SK-N-MC (cell line): ENCODE measurements at regions not wholly inside any gene's neighbourhood (a gene's known extent, or its start where the extent isn't known, plus 50 kb on each side); places are given as distances from the start of the nearest gene placed in this dataset.
"Not testable (repeated sequence)": the region's sequence is repeated elsewhere in the genome, so short reads cannot be mapped to it uniquely, and the experiment has no call there.

ENCODE experiments used
- DNase-seq: peaks from one replicate; pipeline ENCODE4 v3.0.0-alpha.2; 2011; ENCODE audit warnings: low read depth, low spot score
- H3K27ac ChIP-seq: fragments of 200-600 bp; sonication (generic); 2 replicates; pipeline ENCODE4 v1.5.1; 2016; ENCODE audit warnings: mixed run types
- H3K36me3 ChIP-seq: fragments of 200-600 bp; sonication (generic); 2 replicates; pipeline ENCODE4 v1.6.1; 2017; ENCODE audit warnings: antibody characterized with exemption, low read length, mixed read lengths; ENCODE audit not compliant: insufficient read depth
- H3K4me3 ChIP-seq: fragments of 200-600 bp; sonication (generic); 2 replicates; pipeline ENCODE4 v1.5.1; 2016
- H3K9ac ChIP-seq: fragments of 200-600 bp; sonication (generic); 2 replicates; pipeline ENCODE4 v1.8.0; 2017; ENCODE audit warnings: mixed run types, mixed read lengths; ENCODE audit not compliant: insufficient read length
- H3K9me3 ChIP-seq: fragments of 200-600 bp; sonication (generic); 2 replicates; pipeline ENCODE4 v1.6.1; 2017; ENCODE audit warnings: low read depth, mild to moderate bottlenecking, antibody characterized with exemption, low read length, moderate library complexity, mixed read lengths
- EZH2 ChIP-seq: fragments of 200-600 bp; sonication (generic); IDR thresholded peaks from one replicate; pipeline ENCODE4 v1.6.1; 2017; ENCODE audit warnings: antibody characterized with exemption
- FOXP2 ChIP-seq: optimal IDR thresholded peaks from 2 replicates; pipeline ENCODE3; 2011; ENCODE audit warnings: mild to moderate bottlenecking, moderate library complexity; ENCODE audit not compliant: insufficient read depth; ENCODE audit errors: extremely low read length, control extremely low read depth
- POLR2AphosphoS5 ChIP-seq: IDR thresholded peaks from 2 replicates; pipeline ENCODE4 v1.6.1; 2012; ENCODE audit warnings: mild to moderate bottlenecking, low read depth, low read length, borderline replicate concordance

DNA sequence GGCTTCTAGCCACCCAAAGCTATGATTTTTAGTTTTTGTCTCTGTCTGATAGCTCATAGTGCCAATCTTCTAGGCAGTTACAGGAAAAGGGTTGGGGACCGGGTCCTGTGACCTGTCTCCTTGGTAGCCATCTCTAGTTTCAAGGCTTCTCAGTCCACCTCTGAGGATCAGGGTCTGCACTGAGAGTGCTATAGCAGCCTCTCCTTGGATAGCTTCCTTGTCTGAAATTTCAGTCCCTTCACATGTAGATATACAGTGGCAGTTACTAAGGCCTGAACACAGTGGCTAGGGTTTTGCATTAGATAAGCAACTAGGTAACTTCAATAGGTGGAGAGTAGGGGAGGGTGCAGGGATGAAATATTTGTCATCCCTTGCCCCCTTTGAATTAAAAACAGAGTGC is 321.3 kb downstream of the SEMA3D start:
- no peak overlapping the region for H3K27ac ChIP-seq
- TF ChIP-seq EZH2: no peak
- no peak for TF ChIP-seq FOXP2
- TF ChIP-seq POLR2AphosphoS5: no peak

DNA sequence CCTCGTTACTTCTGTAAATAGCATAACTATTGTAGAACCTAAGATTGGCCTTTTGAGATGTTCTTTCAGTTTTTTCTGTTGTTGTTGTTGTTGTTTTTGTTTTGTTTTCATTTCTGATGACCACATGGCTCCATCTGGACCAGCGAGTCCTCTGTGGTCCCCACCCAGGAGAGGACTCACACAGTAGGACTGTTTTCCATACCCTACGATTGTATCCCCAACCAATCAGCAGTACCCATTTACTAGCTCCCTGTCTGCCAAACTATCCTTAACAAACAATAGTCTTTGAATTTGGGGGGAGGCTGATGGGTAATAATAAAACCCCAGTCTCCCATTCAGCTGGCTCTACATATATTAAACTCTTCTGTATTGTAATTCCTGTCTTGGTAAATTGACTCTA is 329.5 kb downstream of the SEMA3D start:
- no peak for TF ChIP-seq FOXP2
- TF ChIP-seq POLR2AphosphoS5: no peak
- no peak for TF ChIP-seq EZH2
- H3K9me3 ChIP-seq: no peaks in the 10 kb centered on the region
- no peak overlapping the region for H3K27ac ChIP-seq
- H3K9ac ChIP-seq: no peak overlapping the region
- no peak for DNase-seq
- no peak overlapping the region for H3K4me3 ChIP-seq
- H3K36me3 ChIP-seq: no peaks in the 10 kb centered on the region

More for the DNA sequence above, 321.3 kb downstream of the SEMA3D start:
- Histone ChIP-seq H3K9ac (no peak overlapping the region), H3K36me3 (no peaks in the 10 kb centered on the region), H3K9me3 (no peaks in the 10 kb centered on the region), H3K4me3 (no peak overlapping the region)
- DNase-seq: no peak

DNA sequence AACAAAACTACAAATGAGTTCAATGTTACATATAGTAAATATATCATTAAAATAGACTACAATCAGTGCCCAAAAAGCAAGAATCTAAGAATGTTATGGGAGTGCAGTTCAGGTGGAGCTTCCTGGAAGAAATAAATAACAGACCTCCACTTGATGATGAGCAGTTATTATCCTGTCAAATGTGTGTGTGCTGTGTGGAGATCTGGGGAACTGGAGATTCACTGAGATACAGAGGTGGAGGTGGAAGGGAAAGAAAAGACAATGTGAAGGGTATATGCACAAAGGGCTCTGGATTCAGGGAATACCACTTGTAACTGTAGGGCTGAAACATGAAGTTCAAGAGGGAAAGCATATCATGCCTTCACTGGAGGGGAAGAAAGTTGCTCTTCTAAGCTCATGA is 331.1 kb downstream of the SEMA3D start:
- Histone ChIP-seq H3K36me3 (no peaks in the 10 kb centered on the region), H3K4me3 (no peak overlapping the region), H3K27ac (no peak overlapping the region), H3K9me3 (no peaks in the 10 kb centered on the region), H3K9ac (no peak overlapping the region)
- TF ChIP-seq POLR2AphosphoS5 (no peak), EZH2 (no peak), FOXP2 (no peak)
- DNase-seq: no peak

DNA sequence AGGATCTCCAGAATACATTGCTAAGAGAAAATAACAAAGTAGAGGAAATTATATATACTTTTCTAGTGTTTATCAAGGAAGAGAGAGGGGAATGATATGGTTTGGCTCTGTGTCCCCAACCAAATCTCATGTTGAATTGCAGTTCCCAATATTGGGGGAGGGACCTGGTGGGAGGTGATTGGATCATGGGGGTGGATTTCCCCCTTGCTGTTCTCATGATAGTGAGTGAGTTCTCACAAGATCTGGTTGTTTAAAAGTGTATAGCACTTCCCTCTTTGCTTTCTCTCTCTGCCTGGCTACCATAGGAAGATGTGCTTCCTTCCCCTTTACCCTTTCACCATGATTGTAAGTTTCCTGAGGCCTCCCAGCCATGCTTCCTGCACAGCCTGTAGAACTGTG is 337.9 kb downstream of the SEMA3D start:
- H3K4me3 ChIP-seq, H3K9ac ChIP-seq, H3K27ac ChIP-seq, H3K9me3 ChIP-seq, H3K36me3 ChIP-seq, DNase-seq: not testable (repeated sequence)

DNA sequence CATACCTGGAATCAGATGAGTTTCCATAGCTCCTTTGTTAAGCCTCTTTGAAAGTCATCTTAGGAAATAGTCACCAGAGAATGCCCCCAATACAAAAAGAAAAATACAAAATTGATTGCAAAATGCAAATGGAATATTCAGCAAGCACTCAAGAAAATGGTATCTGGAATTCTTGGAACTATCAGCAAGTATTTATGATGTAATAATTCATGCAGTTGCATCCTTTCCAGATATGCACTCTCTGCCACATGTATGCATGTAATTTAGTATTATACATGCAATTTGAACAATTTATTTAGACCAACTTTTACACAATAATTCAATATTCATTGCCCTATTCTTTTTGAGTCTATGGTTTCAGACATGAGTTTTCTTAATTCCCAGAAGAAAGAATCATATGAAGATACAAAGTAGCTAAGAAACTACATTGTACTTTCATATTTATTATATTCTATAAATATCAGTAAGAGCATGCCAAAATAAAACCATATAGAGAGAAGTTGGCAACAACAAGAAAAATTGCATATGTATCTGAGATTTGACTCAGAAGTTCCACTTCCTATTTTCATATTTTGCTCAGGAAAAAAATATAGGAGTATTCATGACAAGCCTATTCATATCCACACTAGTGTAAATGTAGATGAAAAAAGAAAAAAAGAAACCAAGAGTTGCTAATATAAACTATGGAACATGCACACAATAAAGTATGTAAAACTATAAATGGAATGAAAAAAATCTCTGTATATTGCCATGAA is 338.5 kb downstream of the SEMA3D start:
- H3K27ac ChIP-seq: peak overlapping the region; percentile 34; the same call in 1 of the 2 replicates
- no peaks in the 10 kb centered on the region for H3K9me3 ChIP-seq
- TF ChIP-seq EZH2 (no peak), FOXP2 (no peak), POLR2AphosphoS5 (no peak)
- no peaks in the 10 kb centered on the region for H3K36me3 ChIP-seq
- H3K4me3 ChIP-seq: no peak overlapping the region
- H3K9ac ChIP-seq: no peak overlapping the region
- no peak for DNase-seq

DNA sequence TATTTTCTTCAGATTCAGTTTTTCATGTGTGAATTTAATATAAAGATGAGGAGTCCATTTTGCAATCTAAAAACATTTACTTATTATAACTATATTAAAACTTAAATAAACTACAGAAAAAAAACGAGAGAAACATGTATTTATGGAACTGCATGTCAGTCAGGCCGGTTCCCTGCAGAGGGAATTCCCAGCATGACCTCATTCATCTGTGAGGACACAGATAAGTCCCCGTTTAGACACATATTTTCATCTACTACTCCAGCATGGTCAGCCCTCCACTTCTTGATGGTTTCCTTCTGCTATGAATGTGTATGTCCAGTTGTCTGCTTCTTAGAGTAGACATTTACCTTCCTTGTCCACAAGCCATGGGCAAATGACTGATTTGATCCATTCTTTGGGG is 339.1 kb downstream of the SEMA3D start:
- no peak for DNase-seq
- Histone ChIP-seq H3K9ac (no peak overlapping the region), H3K4me3 (no peak overlapping the region), H3K36me3 (no peaks in the 10 kb centered on the region), H3K9me3 (no peaks in the 10 kb centered on the region), H3K27ac (no peak overlapping the region)
- TF ChIP-seq FOXP2 (no peak), EZH2 (no peak), POLR2AphosphoS5 (no peak)

DNA sequence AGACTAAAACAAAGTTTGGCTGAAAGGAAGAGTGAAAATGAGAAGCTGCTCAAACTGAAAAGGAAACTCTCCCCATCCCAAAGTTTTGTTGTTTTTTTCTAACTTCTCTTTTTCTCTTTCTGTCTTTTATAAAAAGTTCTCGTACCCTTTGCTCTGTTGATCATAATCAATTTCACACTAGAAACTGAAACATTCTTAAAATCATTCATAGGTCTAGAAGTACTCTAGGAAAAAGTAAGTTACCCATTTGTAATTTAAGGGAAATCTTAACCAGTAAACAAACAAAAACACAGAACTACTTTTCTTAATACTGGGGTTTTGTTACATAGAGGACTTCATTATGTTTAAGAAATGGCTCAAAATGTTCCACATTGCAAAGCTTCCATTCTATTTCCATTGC is 339.8 kb downstream of the SEMA3D start:
- H3K9ac ChIP-seq: no peak overlapping the region
- H3K27ac ChIP-seq: no peak overlapping the region
- H3K4me3 ChIP-seq: no peak overlapping the region
- no peak for DNase-seq
- H3K9me3 ChIP-seq: no peaks in the 10 kb centered on the region
- no peak for TF ChIP-seq FOXP2
- no peak for TF ChIP-seq EZH2
- no peak for TF ChIP-seq POLR2AphosphoS5
- H3K36me3 ChIP-seq: no peaks in the 10 kb centered on the region

DNA sequence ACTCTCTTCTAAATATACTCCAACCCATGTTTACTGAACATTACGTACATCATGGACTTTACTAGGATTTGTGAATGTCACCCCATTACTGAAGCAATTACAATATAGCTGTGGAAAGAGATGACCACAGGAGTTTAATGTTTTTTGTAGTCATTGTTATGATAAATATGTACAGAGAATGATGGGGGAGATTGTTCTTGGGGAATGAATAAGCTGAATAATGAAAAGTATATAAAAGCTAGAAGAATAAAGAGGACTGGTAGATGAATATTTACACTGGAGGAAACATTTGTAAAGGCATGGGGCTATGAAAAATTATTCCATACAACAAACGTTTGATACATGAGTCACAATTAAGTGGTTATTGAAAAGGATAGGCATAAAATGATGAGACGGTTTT is 340.9 kb downstream of the SEMA3D start:
- no peak for DNase-seq
- Histone ChIP-seq H3K36me3 (no peaks in the 10 kb centered on the region), H3K9ac (no peak overlapping the region), H3K9me3 (no peaks in the 10 kb centered on the region), H3K4me3 (no peak overlapping the region), H3K27ac (no peak overlapping the region)
- TF ChIP-seq FOXP2 (no peak), POLR2AphosphoS5 (no peak), EZH2 (no peak)

DNA sequence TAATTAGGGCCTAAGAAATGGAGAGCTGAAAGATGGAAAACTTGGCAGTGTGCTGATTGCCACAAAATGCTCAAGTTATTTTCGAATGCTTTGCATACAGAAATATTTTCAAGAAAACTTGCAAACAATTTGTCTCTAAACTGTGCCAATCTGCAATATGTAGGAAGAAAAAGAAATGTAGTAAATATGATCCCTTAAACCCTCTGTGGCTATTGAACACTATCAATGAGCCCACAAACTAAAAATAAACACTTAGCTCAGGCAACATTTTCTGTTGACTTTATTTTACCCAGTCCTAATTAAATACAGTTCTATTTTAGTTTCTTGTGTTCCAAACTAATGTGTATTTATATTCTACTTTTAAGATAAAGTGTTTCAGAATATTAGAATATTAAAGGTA is 342.1 kb downstream of the SEMA3D start:
- no peak for TF ChIP-seq POLR2AphosphoS5

More for the DNA sequence above, 342.1 kb downstream of the SEMA3D start:
- no peak for DNase-seq
- Histone ChIP-seq H3K27ac (no peak overlapping the region), H3K4me3 (no peak overlapping the region), H3K9ac (no peak overlapping the region), H3K9me3 (no peaks in the 10 kb centered on the region), H3K36me3 (no peaks in the 10 kb centered on the region)
